ENCODE measurements at regions not wholly inside any gene's neighbourhood (a gene's known extent, or its start where the extent isn't known, plus 50 kb on each side); places are given as distances from the start of the nearest gene placed in this dataset.
A peak's percentile ranks its signal among the peaks of the same experiment; 100 is the strongest.

DNA sequence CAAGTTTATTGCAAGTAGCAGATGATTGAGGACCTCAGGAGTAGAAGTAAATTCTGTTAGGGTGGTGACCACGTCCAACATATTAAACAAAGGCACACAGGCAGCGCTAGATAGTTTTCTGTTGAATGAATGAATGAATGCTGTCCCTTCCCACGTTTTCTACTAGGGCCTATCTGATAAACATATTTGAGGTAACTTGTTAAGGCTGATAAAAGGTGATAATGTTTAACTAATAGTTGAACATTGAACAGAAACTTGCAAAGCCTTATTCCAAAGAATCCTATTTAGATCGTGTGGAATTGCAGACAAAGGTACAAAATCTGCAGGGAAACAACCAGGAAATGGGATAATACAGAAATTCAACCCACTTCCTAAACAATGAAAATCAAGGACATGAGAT lies 559.5 kb upstream of the SEMA6D start:
- no peak for DNase-seq

GRCh38 chr15:47158573-47158972 lies 558.7 kb upstream of the SEMA6D start:
- no peak for DNase-seq

DNA sequence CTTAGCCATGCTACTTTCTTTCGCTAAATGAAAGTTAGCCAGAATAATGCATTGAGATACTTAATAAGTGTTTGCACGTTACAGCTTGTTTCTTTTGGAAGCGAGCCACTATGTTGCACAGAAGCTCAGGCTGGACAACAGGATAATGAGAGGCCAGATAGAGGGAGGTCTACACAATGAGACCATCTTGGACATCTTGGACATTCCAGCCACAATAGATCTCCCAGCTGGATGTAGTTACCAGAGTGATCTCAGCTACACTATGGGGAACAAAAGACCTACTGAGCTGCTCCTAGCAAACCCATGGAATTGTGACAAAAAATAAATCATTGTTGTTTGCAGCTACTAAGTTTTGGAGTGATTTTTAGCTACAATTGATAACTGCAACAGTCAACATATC lies 540.1 kb upstream of the SEMA6D start:
- DNase-seq, result no peak

GRCh38 chr15:47179988-47180387 lies 537.3 kb upstream of the SEMA6D start:
- no peak for DNase-seq

- no peak for DNase-seq
Observed at GRCh38 chr15:47182818-47183217, 534.5 kb upstream of the SEMA6D start.

DNA sequence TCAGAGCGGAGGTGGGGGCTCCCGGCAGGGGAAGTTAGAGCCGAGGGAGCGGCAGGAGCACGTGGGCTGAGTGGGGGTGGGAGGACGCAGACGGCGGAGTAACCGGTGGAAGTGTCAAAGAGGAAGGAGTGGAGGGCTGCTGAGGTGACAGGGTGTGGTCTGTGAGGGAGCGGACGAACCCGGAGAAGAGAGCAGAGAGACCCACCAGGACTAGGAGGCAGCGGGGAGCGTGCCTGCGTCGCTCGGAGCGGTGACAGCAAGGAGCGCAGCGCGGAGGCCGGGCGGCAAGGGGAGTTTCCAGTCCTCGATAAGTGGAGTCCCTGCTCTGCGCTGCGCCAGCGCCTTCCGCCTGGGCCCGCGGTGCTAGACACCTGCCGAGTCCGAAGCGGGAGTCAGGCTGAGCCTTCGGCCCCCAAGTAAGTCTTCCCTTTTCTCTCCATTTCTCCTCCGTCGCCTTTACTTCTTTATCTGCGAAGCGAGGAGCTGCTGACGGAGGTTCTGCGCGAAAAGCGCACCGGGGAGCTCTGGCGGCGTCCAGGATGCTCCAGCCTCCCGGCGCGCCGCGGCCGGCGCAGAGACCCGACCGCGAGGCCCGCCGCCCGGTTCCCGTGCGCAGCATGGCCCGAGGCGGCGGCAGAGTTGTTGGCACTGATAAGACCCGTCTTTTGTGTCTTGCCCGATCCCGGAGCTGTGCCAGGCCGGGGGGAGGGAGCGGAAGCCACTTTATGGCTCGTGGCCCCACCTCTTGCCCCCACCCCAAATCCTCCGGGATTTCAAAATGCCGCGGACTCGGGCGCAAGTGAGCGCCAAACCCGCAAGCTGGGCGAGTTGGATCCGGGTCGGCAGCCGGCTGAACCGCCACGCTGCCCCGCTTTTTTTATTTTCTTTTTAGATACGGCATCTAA lies 533.0 kb upstream of the SEMA6D start:
- DNase-seq, result peak in 2 of 14 donors; percentile 8 to 24

GRCh38 chr15:47184908-47185801 lies 532.1 kb upstream of the SEMA6D start:
- DNase-seq, result peak in 2 of 14 donors; percentile 7 to 23

DNA sequence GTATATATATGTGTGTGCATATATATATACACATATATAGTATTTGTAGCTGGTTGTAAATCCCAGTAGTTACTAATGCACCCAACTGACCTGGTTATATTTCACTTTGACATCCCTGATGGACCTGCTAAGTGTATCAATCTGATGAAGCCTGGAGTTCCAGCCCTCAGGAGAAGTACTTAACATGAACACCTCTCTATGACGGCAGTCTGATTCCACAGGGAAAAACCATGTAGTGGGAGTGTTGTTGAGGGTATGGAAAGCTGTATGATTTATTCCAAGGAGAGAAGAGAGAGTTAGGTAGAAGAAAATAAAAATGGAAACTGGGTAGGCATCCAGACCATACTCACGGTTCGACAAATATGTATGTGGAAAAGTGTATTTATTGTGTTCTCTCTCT lies 531.2 kb upstream of the SEMA6D start:
- DNase-seq, result no peak

DNA sequence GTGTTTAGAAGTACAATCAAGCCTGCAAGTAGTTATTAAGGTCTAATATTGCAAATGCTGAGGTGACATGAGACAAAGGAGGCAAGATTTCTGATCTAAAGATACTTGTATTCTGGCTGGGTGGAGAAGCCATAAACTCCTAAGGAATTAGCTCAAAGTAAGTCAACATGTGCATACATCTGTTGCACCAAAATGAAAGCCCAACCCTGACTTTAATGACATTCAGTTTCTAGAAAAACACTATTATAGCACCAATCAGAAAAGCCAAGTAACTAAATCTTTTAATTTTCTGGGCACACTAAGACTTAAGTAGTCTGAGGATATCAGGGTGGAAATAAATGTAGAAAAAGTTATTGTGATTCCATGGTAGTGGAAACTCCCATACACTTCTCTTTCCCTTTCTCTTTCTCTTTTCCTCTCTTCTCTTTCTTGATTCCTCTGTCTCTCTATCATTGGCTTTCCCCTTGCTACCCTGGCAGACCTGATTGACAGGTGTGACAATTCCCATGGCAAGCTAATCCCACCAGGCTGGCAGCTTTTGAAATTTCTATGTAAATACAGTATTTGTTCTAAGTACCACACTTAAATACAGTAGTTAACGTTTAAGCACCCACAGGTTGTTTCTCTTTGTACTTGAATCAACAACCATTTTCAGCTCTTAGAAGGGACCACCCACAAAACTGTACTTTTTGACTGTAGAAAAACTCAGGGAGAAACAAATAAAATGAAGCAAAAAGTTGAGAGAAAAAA lies 528.4 kb upstream of the SEMA6D start:
- DNase-seq, result no peak

- DNase-seq, result no peak
Observed at GRCh38 chr15:47194718-47195117, 522.6 kb upstream of the SEMA6D start.

DNA sequence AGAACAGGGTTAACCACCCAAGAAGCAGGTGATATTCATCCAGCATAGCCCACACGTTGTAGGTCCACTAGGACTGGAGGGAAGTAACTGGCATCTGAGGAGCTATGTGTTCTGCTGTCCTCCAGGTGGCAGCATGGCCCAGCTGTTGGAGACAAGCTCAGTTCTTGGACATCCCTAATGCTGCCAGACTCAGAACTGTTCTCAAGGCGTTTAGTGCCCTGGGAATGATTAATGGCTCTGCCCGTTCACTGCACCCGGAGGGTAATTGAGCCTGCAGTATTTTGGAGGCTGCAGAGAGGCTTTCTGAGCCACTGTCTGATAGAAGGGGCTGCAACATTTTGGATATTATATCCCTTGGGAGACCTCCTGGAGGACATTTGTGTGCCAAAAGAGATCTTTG lies 521.3 kb upstream of the SEMA6D start:
- peak in 12 of 14 donors; percentile 10 to 73 (median 43) for DNase-seq

DNA sequence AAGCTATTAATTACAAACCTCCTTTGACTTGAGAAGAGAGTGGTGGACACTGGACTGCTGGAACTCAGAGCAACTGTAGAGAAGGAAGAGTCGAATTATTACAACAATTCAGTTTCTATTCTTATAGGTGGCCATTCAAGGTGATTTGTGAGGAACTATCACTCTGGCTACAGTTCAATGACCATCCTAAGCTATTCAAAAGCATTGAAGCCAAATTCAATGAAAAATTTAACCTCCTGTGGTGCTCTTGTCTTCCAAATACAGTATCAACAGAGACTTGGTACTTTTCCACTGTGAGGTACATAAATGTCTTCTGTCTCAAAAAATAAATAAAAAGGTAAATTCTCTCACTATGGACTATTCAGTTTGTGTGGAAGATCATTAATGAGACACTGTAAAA lies 513.3 kb upstream of the SEMA6D start:
- DNase-seq, result no peak

- DNase-seq, result no peak
Observed at GRCh38 chr15:47206358-47206978, 510.8 kb upstream of the SEMA6D start.

- DNase-seq, result no peak
Observed at GRCh38 chr15:47209591-47209990, 507.7 kb upstream of the SEMA6D start.

- no peak for DNase-seq
Observed at GRCh38 chr15:47212222-47213010, 504.9 kb upstream of the SEMA6D start.

DNA sequence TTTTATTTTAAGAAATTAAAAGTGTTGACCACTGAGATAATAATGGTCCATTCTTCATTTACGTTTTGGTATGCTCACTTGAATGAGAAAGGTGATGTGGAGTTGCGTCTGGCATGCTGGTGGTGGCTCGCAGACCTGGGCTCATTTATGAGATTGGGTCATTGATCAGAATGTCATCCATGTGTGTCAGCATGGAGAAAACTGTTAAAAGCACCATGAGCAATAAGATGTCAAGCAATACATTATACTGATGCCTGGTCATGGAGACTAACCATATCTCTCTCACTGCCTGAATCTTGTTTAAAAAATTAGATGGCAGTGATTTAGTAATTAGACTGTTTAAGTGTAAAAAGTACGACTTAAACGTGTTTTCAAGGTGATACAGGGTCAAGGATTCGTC lies 503.4 kb upstream of the SEMA6D start:
- DNase-seq, result no peak

DNA sequence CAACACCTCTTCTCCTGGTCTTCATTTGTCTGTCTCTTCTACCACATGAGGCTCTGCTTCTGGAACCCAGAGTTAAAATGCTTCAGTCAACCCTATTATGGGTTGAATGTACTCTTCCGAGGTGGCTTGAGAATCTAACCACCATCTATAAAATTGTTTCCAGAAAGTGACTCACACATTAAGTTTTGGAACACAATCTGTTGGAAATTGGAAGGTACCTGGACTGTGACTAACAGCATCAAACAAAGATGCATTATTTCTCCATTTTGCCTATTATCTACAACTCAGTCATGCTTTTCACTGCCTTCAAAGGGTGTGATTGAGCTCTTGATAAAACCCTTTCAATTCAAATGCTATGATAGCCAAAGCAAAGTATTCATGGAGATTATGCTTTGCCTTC lies 499.0 kb upstream of the SEMA6D start:
- no peak for DNase-seq

DNA sequence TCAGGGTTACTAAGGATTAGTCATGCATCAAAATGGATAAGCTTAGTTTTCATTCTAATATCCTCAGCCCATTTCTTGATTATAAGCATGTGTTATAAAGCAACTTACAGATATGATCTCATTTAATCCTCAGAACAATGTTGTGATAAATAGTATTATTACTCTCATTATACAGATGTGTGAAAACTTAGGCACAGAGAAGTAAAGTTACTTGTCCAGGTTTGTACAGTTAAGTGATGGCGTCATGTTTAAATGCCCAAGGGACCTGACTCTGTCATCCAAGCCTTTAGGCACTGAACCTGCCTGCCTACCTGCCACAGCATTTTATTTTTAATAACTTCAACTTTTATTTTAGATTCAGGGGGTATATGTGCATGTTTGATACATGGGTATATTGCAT lies 472.9 kb upstream of the SEMA6D start:
- no peak for DNase-seq

DNA sequence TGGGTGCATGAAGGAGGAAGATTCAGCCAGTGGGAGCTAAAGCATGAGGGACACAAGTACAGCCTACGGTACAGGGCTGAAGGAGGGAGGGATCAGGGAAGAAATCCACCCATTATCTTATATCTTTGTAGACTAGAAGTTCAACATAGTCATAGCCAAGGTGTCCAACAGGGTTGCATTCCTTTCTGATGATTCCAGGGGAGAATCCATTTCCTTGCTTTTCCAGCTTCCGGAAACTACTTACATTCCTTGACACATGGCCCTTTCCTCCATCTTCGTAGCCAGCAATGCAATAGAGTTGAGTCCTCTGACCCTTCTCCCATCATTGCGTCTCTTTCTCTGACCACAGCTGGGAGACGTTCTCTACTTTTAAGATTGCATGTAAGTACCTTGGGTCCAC lies 471.0 kb upstream of the SEMA6D start:
- DNase-seq, result no peak

DNA sequence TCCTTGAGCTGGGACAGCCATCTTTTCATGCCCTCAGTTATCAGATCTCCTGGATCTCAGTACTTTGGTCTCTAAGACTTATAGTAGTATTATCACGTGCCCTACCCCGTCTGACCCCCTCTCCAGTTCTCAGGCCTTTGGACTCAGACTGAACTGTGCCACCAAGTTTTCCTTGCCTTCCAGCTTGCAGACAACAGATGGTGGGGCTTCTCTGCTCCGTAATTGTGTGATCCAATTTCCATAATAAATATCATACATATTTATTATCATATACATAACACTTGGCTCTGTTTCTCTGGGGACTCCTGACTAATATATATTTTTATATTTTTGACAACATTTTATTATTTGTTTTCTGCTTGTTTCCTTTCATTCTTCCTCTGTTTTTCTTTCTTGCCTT lies 458.8 kb upstream of the SEMA6D start:
- no peak for DNase-seq

GRCh38 chr15:47265686-47266085 lies 451.6 kb upstream of the SEMA6D start:
- DNase-seq, result no peak
